Stimulated activated naive B cell treated with anti-CD40 and anti-IgM and Interleukin-4, amounts not matched to agents 10 μg/mL and 1 μg/mL and 100 μg/mL, for 72 hours (primary cell): ENCODE measurements at regions not wholly inside any gene's neighbourhood (a gene's known extent, or its start where the extent isn't known, plus 50 kb on each side); places are given as distances from the start of the nearest gene placed in this dataset.

Experiments
- ATAC-seq, 2 donors: fragments of 150-1000 bp; cut with Tn5 transposase; replicated peaks; 2 replicates each; pipeline ENCODE4 v1.10.0; 2021; ENCODE audit warnings: moderate library complexity in 1 of 2
- DNase-seq: peaks from one replicate; pipeline ENCODE4 v3.0.0; 2021
- H3K27ac Mint-ChIP-seq: one replicate; pipeline ENCODE4 v1.8.0; 2022; ENCODE audit warnings: mild to moderate bottlenecking, mixed read lengths
- H3K27me3 Mint-ChIP-seq, 2 donors: one replicate each; pipeline ENCODE4 v1.8.0; 2022; ENCODE audit warnings: mixed read lengths in 2 of 2
- H3K36me3 Mint-ChIP-seq, 2 donors: one replicate each; pipeline ENCODE4 v1.8.0; 2022; ENCODE audit warnings: mixed read lengths in 2 of 2, mild to moderate bottlenecking in 1 of 2
- H3K4me1 Mint-ChIP-seq, 2 donors: one replicate each; pipeline ENCODE4 v1.8.0; 2022; ENCODE audit warnings: mixed read lengths in 2 of 2, mild to moderate bottlenecking in 1 of 2
- H3K4me3 Mint-ChIP-seq, 2 donors: one replicate each; pipeline ENCODE4 v1.8.0; 2022; ENCODE audit warnings: mild to moderate bottlenecking in 2 of 2, mixed read lengths in 2 of 2, moderate library complexity in 1 of 2
- H3K9me3 Mint-ChIP-seq, 2 donors: one replicate each; pipeline ENCODE4 v1.8.0; 2022; ENCODE audit warnings: mixed read lengths in 2 of 2, mild to moderate bottlenecking in 1 of 2

GRCh38 chr3:177314897-177315296 is 117.6 kb upstream of the TBL1XR1 start:
- Mint-ChIP-seq H3K4me3 (no peak overlapping the region), H3K4me1 (peaks cover 8 to 31% of the 10 kb centered on the region in 2 donors), H3K9me3 (peaks cover 0 to 7% of the 10 kb centered on the region in 2 donors), H3K36me3 (peaks cover 5 to 8% of the 10 kb centered on the region in 2 donors), H3K27me3 (no peaks in the 10 kb centered on the region), H3K27ac (peak overlapping the region; percentile 14)
- ATAC-seq (peak in 1 of 2 donors; percentile 48), DNase-seq (no peak)

DNA sequence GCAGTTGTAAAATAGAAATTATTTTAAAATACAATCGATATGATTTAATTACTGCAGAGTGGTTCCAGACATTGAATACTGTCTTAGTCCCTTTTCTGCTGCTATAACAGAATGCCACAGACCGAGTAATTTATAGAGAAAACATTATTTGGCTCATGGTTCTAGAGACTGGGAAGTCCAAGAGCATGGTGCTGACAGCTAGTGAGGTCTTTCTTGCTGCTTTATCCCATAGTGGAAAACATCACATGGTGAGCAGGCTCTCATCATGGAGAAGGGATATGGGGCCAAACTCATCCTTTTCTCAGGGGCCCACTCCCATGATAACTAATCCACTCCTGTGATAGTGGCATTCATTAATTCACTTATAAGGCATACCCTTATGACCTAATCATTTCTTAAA is 120.0 kb upstream of the TBL1XR1 start:
- H3K9me3 Mint-ChIP-seq: peaks cover 0 to 7% of the 10 kb centered on the region in 2 donors
- peaks cover 5 to 8% of the 10 kb centered on the region in 2 donors for H3K36me3 Mint-ChIP-seq
- no peaks in the 10 kb centered on the region for H3K27me3 Mint-ChIP-seq
- peaks cover 23 to 55% of the 10 kb centered on the region in 2 donors for H3K4me1 Mint-ChIP-seq
- no peak for ATAC-seq
- DNase-seq: no peak
- no peak overlapping the region for H3K27ac Mint-ChIP-seq
- H3K4me3 Mint-ChIP-seq: no peak overlapping the region

- Mint-ChIP-seq H3K9me3 (peaks cover 0 to 3% of the 10 kb centered on the region in 2 donors), H3K4me3 (peak overlapping the region in 1 of 2 donors; percentile 64), H3K27ac (peak overlapping the region; percentile 82), H3K4me1 (peaks cover 26 to 59% of the 10 kb centered on the region in 2 donors), H3K27me3 (no peaks in the 10 kb centered on the region), H3K36me3 (peaks cover 3 to 4% of the 10 kb centered on the region in 2 donors)
- DNase-seq: no peak
- peak; percentile 31 to 37 for ATAC-seq
Measured at GRCh38 chr3:177318559-177318958, 121.3 kb upstream of the TBL1XR1 start.

- Mint-ChIP-seq H3K27ac (no peak overlapping the region), H3K4me3 (no peak overlapping the region), H3K9me3 (peaks cover 0 to 3% of the 10 kb centered on the region in 2 donors), H3K36me3 (peaks cover 3 to 4% of the 10 kb centered on the region in 2 donors), H3K27me3 (no peaks in the 10 kb centered on the region), H3K4me1 (peaks cover 35 to 78% of the 10 kb centered on the region in 2 donors)
- DNase-seq: no peak
- no peak for ATAC-seq
Measured at GRCh38 chr3:177320765-177321247, 123.5 kb upstream of the TBL1XR1 start.

GRCh38 chr3:177321819-177322218 is 124.5 kb upstream of the TBL1XR1 start:
- ATAC-seq (peak; percentile 45 to 46), DNase-seq (no peak)
- Mint-ChIP-seq H3K4me3 (peak overlapping the region; percentile 7 to 31), H3K36me3 (peaks cover 3 to 4% of the 10 kb centered on the region in 2 donors), H3K27ac (peak overlapping the region; percentile 11), H3K4me1 (peaks cover 37 to 84% of the 10 kb centered on the region in 2 donors), H3K9me3 (peaks cover 0 to 3% of the 10 kb centered on the region in 2 donors), H3K27me3 (no peaks in the 10 kb centered on the region)

GRCh38 chr3:177322881-177323280 is 125.6 kb upstream of the TBL1XR1 start:
- H3K36me3 Mint-ChIP-seq: peaks cover 3 to 4% of the 10 kb centered on the region in 2 donors
- DNase-seq: no peak
- ATAC-seq: no peak
- peak overlapping the region in 1 of 2 donors; percentile 31 for H3K4me3 Mint-ChIP-seq
- no peaks in the 10 kb centered on the region for H3K27me3 Mint-ChIP-seq
- H3K4me1 Mint-ChIP-seq: peaks cover 42 to 87% of the 10 kb centered on the region in 2 donors
- H3K9me3 Mint-ChIP-seq: peaks cover 0 to 3% of the 10 kb centered on the region in 2 donors
- peak overlapping the region; percentile 33 for H3K27ac Mint-ChIP-seq

DNA sequence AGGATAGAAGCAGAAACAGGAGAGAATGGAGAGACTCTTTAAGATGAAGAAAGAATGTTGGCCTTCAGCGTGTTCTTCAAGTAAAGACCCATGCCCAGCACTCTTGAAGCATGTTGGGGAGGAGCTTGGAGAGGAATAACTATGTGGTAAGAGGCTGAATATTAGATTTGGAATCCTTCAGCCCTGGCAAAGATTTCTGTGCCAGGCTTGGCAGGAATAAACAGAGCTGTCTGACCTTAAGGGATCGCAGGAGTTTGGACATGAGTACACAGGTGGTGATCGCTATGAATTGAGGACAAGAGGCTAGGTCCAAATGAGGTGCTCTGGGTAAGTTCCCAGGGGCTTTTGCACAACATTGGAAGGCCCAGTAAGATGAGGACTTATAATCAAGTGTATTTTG is 132.6 kb upstream of the TBL1XR1 start:
- Mint-ChIP-seq H3K4me3 (no peak overlapping the region), H3K4me1 (peaks cover 24 to 46% of the 10 kb centered on the region in 2 donors), H3K9me3 (no peaks in the 10 kb centered on the region), H3K27ac (no peak overlapping the region), H3K27me3 (no peaks in the 10 kb centered on the region), H3K36me3 (no peaks in the 10 kb centered on the region)
- no peak for DNase-seq
- ATAC-seq: no peak

- no peak for ATAC-seq
- Mint-ChIP-seq H3K36me3 (no peaks in the 10 kb centered on the region), H3K4me1 (peaks cover 21 to 45% of the 10 kb centered on the region in 2 donors), H3K27ac (no peak overlapping the region), H3K4me3 (no peak overlapping the region), H3K9me3 (no peaks in the 10 kb centered on the region), H3K27me3 (no peaks in the 10 kb centered on the region)
- no peak for DNase-seq
Measured at GRCh38 chr3:177330779-177331178, 133.5 kb upstream of the TBL1XR1 start.

DNA sequence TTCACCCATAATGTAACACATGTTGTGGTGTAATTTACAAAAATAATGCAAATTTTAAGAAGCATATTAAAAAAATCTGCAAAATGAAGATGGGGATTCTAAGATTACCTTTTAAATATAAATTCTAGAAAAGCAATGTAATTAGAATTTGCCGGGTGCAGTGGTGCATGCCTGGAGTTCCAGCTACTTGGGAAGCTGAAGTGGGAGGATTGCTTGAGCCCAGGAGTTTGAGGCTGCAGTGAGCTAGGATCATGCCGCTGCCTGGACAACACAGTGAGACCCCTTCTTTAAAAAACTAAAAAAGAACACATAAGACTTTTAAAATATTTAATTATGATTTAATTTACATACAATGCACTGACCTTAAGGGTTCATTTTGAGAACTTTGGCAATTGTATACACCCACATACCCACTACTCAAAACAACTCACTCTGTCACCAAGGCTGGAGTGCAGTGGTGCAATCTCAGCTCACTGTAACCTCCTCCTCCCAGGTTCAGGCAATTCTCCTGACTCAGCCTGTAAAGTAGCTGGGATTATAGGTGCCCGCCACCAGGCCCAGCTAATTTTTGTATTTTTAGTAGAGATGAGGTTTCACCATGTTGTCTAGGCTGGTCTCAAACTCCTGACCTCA is 134.0 kb upstream of the TBL1XR1 start:
- no peak for DNase-seq
- H3K36me3 Mint-ChIP-seq: peaks cover 0 to 2% of the 10 kb centered on the region in 2 donors
- H3K27me3 Mint-ChIP-seq: no peaks in the 10 kb centered on the region
- H3K27ac Mint-ChIP-seq: no peak overlapping the region
- no peak for ATAC-seq
- H3K4me1 Mint-ChIP-seq: peaks cover 24 to 45% of the 10 kb centered on the region in 2 donors
- no peak overlapping the region for H3K4me3 Mint-ChIP-seq
- H3K9me3 Mint-ChIP-seq: no peaks in the 10 kb centered on the region

- H3K36me3 Mint-ChIP-seq: peaks cover 0 to 2% of the 10 kb centered on the region in 2 donors
- no peak overlapping the region for H3K27ac Mint-ChIP-seq
- no peaks in the 10 kb centered on the region for H3K27me3 Mint-ChIP-seq
- no peak overlapping the region for H3K4me3 Mint-ChIP-seq
- no peaks in the 10 kb centered on the region for H3K9me3 Mint-ChIP-seq
- peaks cover 25 to 50% of the 10 kb centered on the region in 2 donors for H3K4me1 Mint-ChIP-seq
- no peak for DNase-seq
- ATAC-seq: no peak
Measured at GRCh38 chr3:177332955-177333354, 135.7 kb upstream of the TBL1XR1 start.

DNA sequence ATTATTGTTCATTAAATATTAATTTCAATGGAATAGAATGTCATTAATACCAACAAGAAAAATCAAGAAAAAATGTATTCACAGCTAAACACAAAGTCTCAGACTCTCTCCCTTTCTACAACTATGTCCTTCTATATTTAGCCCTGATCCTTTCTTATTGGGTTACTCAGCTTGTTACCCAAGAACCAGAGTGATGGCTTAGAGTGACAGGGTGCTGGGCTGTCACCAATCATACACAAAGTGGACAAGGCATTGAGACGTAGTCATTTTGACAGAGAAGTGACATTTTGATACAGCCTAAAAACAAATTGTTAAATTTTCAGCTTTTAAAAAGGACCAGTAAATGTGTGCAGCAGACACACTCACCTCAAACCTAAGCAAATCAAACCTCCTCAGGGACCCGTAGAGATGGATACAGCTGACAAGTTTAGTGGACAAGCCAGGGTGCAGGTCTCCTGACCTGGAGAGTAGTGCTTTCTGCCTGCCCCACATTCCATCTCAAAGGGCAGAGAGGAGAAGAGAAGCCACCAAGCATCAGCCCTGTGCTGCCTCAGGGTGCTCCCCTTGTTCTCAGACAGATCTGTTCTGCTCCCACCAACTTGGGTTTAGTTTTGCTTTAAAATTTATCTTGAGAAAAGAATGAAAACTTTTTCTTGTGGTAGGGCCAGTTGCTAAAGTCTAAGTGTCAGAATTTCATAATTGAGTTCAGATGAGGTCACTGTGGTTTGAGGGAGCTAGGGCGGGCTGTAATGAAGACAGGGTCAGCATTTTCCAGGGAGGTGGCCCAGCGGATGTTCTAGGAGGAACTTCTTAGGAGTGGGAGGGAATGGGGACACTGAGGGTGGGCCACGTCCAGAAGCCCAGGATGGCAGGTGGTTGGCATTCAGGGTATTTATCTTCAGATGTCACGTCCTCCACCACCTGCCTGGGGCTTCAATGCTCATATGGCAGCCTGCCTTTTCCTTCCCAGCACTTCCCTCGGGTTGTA is 136.5 kb upstream of the TBL1XR1 start:
- no peak for DNase-seq
- H3K4me3 Mint-ChIP-seq: no peak overlapping the region
- peaks cover 0 to 2% of the 10 kb centered on the region in 2 donors for H3K36me3 Mint-ChIP-seq
- H3K4me1 Mint-ChIP-seq: peaks cover 28 to 59% of the 10 kb centered on the region in 2 donors
- no peak overlapping the region for H3K27ac Mint-ChIP-seq
- no peaks in the 10 kb centered on the region for H3K27me3 Mint-ChIP-seq
- no peaks in the 10 kb centered on the region for H3K9me3 Mint-ChIP-seq
- no peak for ATAC-seq

GRCh38 chr3:177334803-177335202 is 137.5 kb upstream of the TBL1XR1 start:
- no peak overlapping the region for H3K4me3 Mint-ChIP-seq
- H3K4me1 Mint-ChIP-seq: peaks cover 36 to 68% of the 10 kb centered on the region in 2 donors
- H3K27ac Mint-ChIP-seq: no peak overlapping the region
- H3K36me3 Mint-ChIP-seq: peaks cover 0 to 2% of the 10 kb centered on the region in 2 donors
- DNase-seq: no peak
- no peaks in the 10 kb centered on the region for H3K9me3 Mint-ChIP-seq
- H3K27me3 Mint-ChIP-seq: no peaks in the 10 kb centered on the region
- ATAC-seq: no peak

DNA sequence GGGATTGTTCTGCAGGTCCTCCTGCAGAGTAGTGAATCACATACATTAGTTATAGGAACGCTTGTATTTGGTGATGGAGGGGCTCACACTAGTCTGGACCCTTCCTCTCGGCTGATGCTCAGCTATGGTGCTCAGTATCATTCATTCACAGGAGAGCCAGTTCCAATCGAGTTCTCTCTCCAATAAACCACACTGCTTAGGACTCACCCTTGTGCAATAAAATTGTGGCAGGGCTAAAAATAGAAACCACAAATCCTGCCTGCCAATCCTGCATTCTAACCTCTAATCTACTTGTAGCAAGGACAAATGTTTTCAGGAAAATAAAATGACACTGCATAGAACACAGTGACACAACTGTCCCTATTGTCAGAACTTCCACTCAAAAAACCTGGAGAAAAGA is 138.4 kb upstream of the TBL1XR1 start:
- ATAC-seq (no peak), DNase-seq (no peak)
- Mint-ChIP-seq H3K27me3 (no peaks in the 10 kb centered on the region), H3K4me3 (no peak overlapping the region), H3K9me3 (no peaks in the 10 kb centered on the region), H3K36me3 (peaks cover 0 to 2% of the 10 kb centered on the region in 2 donors), H3K27ac (peak overlapping the region; percentile 69), H3K4me1 (peaks cover 36 to 68% of the 10 kb centered on the region in 2 donors)

DNA sequence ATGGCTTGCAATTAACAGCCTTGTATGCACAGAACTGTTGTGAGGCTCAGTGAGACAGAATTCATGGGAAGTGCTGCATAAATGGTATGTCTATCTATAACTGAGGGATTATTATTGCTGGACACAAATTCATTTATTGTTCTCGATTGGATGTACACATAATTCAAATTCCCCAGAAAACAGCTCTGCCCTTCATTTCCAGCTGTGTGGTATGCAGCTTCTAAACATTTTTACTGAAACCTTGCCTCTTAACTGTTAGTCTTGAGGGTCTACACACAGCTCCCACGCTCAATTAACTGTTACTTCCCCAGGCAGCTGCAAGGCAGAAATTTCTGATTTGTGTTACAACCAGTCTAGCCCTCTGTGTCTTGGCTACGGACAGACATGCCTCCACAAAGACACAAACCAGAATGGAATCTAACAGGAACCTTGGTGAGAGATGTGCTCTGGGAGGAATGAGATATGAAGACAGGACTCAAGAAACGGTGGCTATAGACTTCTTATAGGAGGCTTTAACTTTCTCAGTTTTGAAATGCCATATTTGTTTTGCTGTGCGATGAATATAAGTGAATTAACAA is 139.7 kb upstream of the TBL1XR1 start:
- H3K27ac Mint-ChIP-seq: peak overlapping the region; percentile 93
- peaks cover 36 to 68% of the 10 kb centered on the region in 2 donors for H3K4me1 Mint-ChIP-seq
- no peaks in the 10 kb centered on the region for H3K27me3 Mint-ChIP-seq
- H3K9me3 Mint-ChIP-seq: no peaks in the 10 kb centered on the region
- no peak overlapping the region for H3K4me3 Mint-ChIP-seq
- ATAC-seq: no peak
- H3K36me3 Mint-ChIP-seq: peaks cover 0 to 2% of the 10 kb centered on the region in 2 donors
- DNase-seq: no peak
